H9 (cell line): ENCODE measurements at regions not wholly inside any gene's neighbourhood (a gene's known extent, or its start where the extent isn't known, plus 50 kb on each side); places are given as distances from the start of the nearest gene placed in this dataset.

Experiments
- DNase-seq: peaks from one replicate; pipeline ENCODE4 v3.0.0-alpha.2; 2017
- H2AFZ ChIP-seq: one replicate; pipeline ENCODE4 v1.6.1; 2013; ENCODE audit warnings: mild to moderate bottlenecking, low read length, control low read depth, moderate library complexity
- H2AK5ac ChIP-seq: 2 replicates; pipeline ENCODE4 v1.6.1; 2013; ENCODE audit warnings: low read length, control low read depth, mixed read lengths; ENCODE audit not compliant: insufficient read length
- H2BK120ac ChIP-seq: one replicate; pipeline ENCODE4 v1.6.1; 2013; ENCODE audit warnings: low read depth, mild to moderate bottlenecking, low read length, control low read depth, inconsistent platforms; ENCODE audit not compliant: poor library complexity, severe bottlenecking
- H2BK12ac ChIP-seq: 2 replicates; pipeline ENCODE4 v1.6.1; 2013; ENCODE audit warnings: low read length, control low read depth, mixed read lengths, low read depth; ENCODE audit not compliant: insufficient read length
- H2BK15ac ChIP-seq: 2 replicates; pipeline ENCODE4 v1.6.1; 2013; ENCODE audit warnings: low read depth, low read length, control low read depth
- H2BK20ac ChIP-seq: one replicate; pipeline ENCODE4 v1.6.1; 2013; ENCODE audit warnings: low read depth, mild to moderate bottlenecking, low read length, control low read depth, inconsistent platforms; ENCODE audit not compliant: poor library complexity, severe bottlenecking
- H2BK5ac ChIP-seq: 2 replicates; pipeline ENCODE4 v1.6.1; 2013; ENCODE audit warnings: low read length, control low read depth, mixed read lengths; ENCODE audit not compliant: insufficient read length
- H3K14ac ChIP-seq: 2 replicates; pipeline ENCODE4 v1.6.1; 2013; ENCODE audit warnings: low read length, control low read depth; ENCODE audit not compliant: insufficient read depth
- H3K18ac ChIP-seq: 2 replicates; pipeline ENCODE4 v1.6.1; 2013; ENCODE audit warnings: low read depth, mild to moderate bottlenecking, mixed read lengths, low read length, control low read depth; ENCODE audit not compliant: insufficient read length
- H3K23ac ChIP-seq: 2 replicates; pipeline ENCODE4 v1.6.1; 2013; ENCODE audit warnings: low read length, control low read depth, mixed read lengths, low read depth; ENCODE audit not compliant: insufficient read length
- H3K23me2 ChIP-seq: 2 replicates; pipeline ENCODE4 v1.6.1; 2013; ENCODE audit warnings: low read depth, mild to moderate bottlenecking, mixed read lengths, low read length, control low read depth; ENCODE audit not compliant: insufficient read length, poor library complexity, severe bottlenecking
- H3K27ac ChIP-seq: 2 replicates; pipeline ENCODE4 v1.5.1; 2013; ENCODE audit warnings: low read length, control low read depth, mixed read lengths, low read depth; ENCODE audit not compliant: insufficient read length
- H3K27me3 ChIP-seq: 2 replicates; pipeline ENCODE4 v1.6.1; 2013; ENCODE audit warnings: low read length, control low read depth, inconsistent platforms; ENCODE audit not compliant: insufficient read depth
- H3K4ac ChIP-seq: 2 replicates; pipeline ENCODE4 v1.6.1; 2013; ENCODE audit warnings: low read depth, mild to moderate bottlenecking, control low read depth, inconsistent platforms, low read length, moderate library complexity
- H3K4me1 ChIP-seq: 2 replicates; pipeline ENCODE4 v1.6.1; 2013; ENCODE audit warnings: low read length, control low read depth, inconsistent platforms; ENCODE audit not compliant: insufficient read depth
- H3K4me2 ChIP-seq: 2 replicates; pipeline ENCODE4 v1.6.1; 2013; ENCODE audit warnings: low read length, control low read depth, mixed read lengths; ENCODE audit not compliant: insufficient read length, insufficient read depth
- H3K56ac ChIP-seq: 2 replicates; pipeline ENCODE4 v1.6.1; 2013; ENCODE audit warnings: low read depth, mild to moderate bottlenecking, mixed read lengths, low read length, control low read depth; ENCODE audit not compliant: insufficient read length
- H3K79me1 ChIP-seq: 2 replicates; pipeline ENCODE4 v1.6.1; 2013; ENCODE audit warnings: low read depth, mild to moderate bottlenecking, moderate library complexity, low read length, control low read depth, inconsistent platforms; ENCODE audit not compliant: insufficient read depth, poor library complexity, severe bottlenecking
- H3K79me2 ChIP-seq: 2 replicates; pipeline ENCODE4 v1.6.1; 2013; ENCODE audit warnings: low read length, control low read depth, inconsistent platforms; ENCODE audit not compliant: insufficient read depth
- H3K9ac ChIP-seq: 2 replicates; pipeline ENCODE4 v1.6.1; 2013; ENCODE audit warnings: low read length, control low read depth, mixed read lengths; ENCODE audit not compliant: insufficient read length; ENCODE audit errors: extremely low read depth
- H3K9me3 ChIP-seq: one replicate; pipeline ENCODE4 v1.6.1; 2013; ENCODE audit warnings: low read depth, low read length, inconsistent platforms; ENCODE audit not compliant: control insufficient read depth
- H3T11ph ChIP-seq: one replicate; pipeline ENCODE4 v1.6.1; 2013; ENCODE audit warnings: mild to moderate bottlenecking, low read length, control low read depth, inconsistent platforms
- H4K20me1 ChIP-seq: one replicate; pipeline ENCODE4 v1.6.1; 2013; ENCODE audit not compliant: control insufficient read depth, insufficient read length, insufficient read depth
- H4K5ac ChIP-seq: 2 replicates; pipeline ENCODE4 v1.6.1; 2013; ENCODE audit warnings: low read depth, mild to moderate bottlenecking, mixed read lengths, low read length, control low read depth; ENCODE audit not compliant: insufficient read length
- H4K8ac ChIP-seq: replicated peaks from 2 replicates; pipeline ENCODE4 v1.6.1; 2013; ENCODE audit warnings: low read length, control low read depth, mixed read lengths, low read depth; ENCODE audit not compliant: insufficient read length
- H4K91ac ChIP-seq: 2 replicates; pipeline ENCODE4 v1.6.1; 2013; ENCODE audit warnings: low read depth, mild to moderate bottlenecking, moderate library complexity, mixed read lengths, low read length, control low read depth; ENCODE audit not compliant: insufficient read length
- H3K27ac Mint-ChIP-seq, 3 experiments: 2 replicates in 2 of 3; 3 replicates in 1 of 3; pipeline ENCODE4 v1.8.0; 2020 to 2021; ENCODE audit warnings: mixed read lengths in 3 of 3, mild to moderate bottlenecking in 1 of 3, moderate library complexity in 1 of 3
- H3K27me3 Mint-ChIP-seq: 2 replicates; pipeline ENCODE4 v1.8.0; 2021; ENCODE audit warnings: low read depth, mild to moderate bottlenecking, moderate library complexity, mixed read lengths
- H3K36me3 Mint-ChIP-seq, 3 experiments: 2 replicates in 2 of 3; 3 replicates in 1 of 3; pipeline ENCODE4 v1.8.0; 2020 to 2021; ENCODE audit warnings: low read depth in 3 of 3, mixed read lengths in 3 of 3; ENCODE audit not compliant: insufficient read depth in 1 of 3
- H3K4me1 Mint-ChIP-seq, 2 experiments: 2 replicates each; pipeline ENCODE4 v1.8.0; 2020; ENCODE audit warnings: mixed read lengths in 2 of 2
- H3K4me3 Mint-ChIP-seq, 2 experiments: 2 replicates in 1 of 2; 3 replicates in 1 of 2; pipeline ENCODE4 v1.8.0; 2020 to 2021; ENCODE audit warnings: mild to moderate bottlenecking in 2 of 2, mixed read lengths in 2 of 2, moderate library complexity in 1 of 2
- H3K9me3 Mint-ChIP-seq, 2 experiments: 2 replicates in 1 of 2; 3 replicates in 1 of 2; pipeline ENCODE4 v1.8.0; 2020; ENCODE audit warnings: mild to moderate bottlenecking in 2 of 2, mixed read lengths in 2 of 2, moderate library complexity in 1 of 2
- WGBS: extraction: QIAGEN DNeasy Blood & Tissue Kit; methylation state at CpG from one replicate; pipeline ENCODE4 v1.1.7; 2013; ENCODE audit warnings: missing lambda C conversion rate, low lambda C conversion rate, mixed read lengths; ENCODE audit not compliant: insufficient read length; ENCODE audit errors: extremely low coverage; 5-methylcytosine and 5-hydroxymethylcytosine counted together
- TF ChIP-seq, protein P1 (sequence below): fragments of 200-600 bp; sonication (generic); conservative IDR thresholded peaks from 3 replicates; pipeline ENCODE4 v1.8.0; 2021; ENCODE audit warnings: antibody characterized with exemption, mild to moderate bottlenecking

DNA sequence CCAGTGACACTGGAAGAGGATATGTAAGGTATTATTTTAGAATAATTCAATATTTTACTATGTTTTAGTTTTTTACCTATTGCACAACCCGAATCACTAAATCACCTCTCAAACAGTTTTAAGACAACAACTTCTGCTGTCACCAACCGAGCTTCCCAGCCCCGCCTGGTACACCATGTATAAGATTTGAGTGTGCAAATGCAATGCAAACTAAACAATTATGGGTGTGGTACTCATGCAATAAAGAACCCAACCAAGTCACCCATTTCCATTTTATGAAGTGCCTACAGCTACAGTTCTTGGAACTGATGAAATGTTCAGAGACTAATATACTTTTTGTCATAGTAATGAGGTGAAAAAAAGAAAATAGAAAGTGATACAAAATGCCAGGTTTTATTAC, 256.2 kb downstream of the TAFA4 start:
- no CpG with 5 or more reads among the region's 3 CpGs for WGBS
- Mint-ChIP-seq H3K4me3 (no peak overlapping the region), H3K27ac (no peak overlapping the region), H3K27me3 (no peaks in the 10 kb centered on the region), H3K36me3 (no peaks in the 10 kb centered on the region), H3K4me1 (no peaks in the 10 kb centered on the region), H3K9me3 (no peaks in the 10 kb centered on the region)
- Histone ChIP-seq H3K14ac (no peak overlapping the region), H2BK120ac (no peak overlapping the region), H3K4me2 (no peak overlapping the region), H2BK5ac (no peak overlapping the region), H2AFZ (no peak overlapping the region), H3K79me1 (no peaks in the 10 kb centered on the region), H3K27ac (no peak overlapping the region), H3T11ph (no peak overlapping the region), H3K9me3 (no peaks in the 10 kb centered on the region), H2BK15ac (no peak overlapping the region), H4K8ac (no peak overlapping the region), H4K91ac (no peak overlapping the region), H4K5ac (no peak overlapping the region), H3K79me2 (no peaks in the 10 kb centered on the region), H3K27me3 (no peaks in the 10 kb centered on the region), H3K23me2 (no peaks in the 10 kb centered on the region), H4K20me1 (no peaks in the 10 kb centered on the region), H3K9ac (no peak overlapping the region), H3K18ac (no peak overlapping the region), H2BK20ac (no peak overlapping the region), H3K23ac (no peak overlapping the region), H3K4ac (no peak overlapping the region), H2AK5ac (no peak overlapping the region), H3K56ac (no peak overlapping the region), H2BK12ac (no peak overlapping the region), H3K4me1 (no peaks in the 10 kb centered on the region)
- TF ChIP-seq, protein P1, sequence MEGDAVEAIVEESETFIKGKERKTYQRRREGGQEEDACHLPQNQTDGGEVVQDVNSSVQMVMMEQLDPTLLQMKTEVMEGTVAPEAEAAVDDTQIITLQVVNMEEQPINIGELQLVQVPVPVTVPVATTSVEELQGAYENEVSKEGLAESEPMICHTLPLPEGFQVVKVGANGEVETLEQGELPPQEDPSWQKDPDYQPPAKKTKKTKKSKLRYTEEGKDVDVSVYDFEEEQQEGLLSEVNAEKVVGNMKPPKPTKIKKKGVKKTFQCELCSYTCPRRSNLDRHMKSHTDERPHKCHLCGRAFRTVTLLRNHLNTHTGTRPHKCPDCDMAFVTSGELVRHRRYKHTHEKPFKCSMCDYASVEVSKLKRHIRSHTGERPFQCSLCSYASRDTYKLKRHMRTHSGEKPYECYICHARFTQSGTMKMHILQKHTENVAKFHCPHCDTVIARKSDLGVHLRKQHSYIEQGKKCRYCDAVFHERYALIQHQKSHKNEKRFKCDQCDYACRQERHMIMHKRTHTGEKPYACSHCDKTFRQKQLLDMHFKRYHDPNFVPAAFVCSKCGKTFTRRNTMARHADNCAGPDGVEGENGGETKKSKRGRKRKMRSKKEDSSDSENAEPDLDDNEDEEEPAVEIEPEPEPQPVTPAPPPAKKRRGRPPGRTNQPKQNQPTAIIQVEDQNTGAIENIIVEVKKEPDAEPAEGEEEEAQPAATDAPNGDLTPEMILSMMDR: no peak
- no peak for DNase-seq
